ENCODE measurements at regions not wholly inside any gene's neighbourhood (a gene's known extent, or its start where the extent isn't known, plus 50 kb on each side); places are given as distances from the start of the nearest gene placed in this dataset.

- H3K9me3 Mint-ChIP-seq = no peaks in the 10 kb centered on the region
- POLR2A ChIA-PET = no interaction called here
- peaks cover 18% of the 10 kb centered on the region for H3K4me1 Mint-ChIP-seq
- peaks cover 1% of the 10 kb centered on the region for H3K27me3 Mint-ChIP-seq
- no peak for DNase-seq
- no peak for TF ChIP-seq CTCF (IDR thresholded peaks at IDR 0.05)
- H3K4me3 Mint-ChIP-seq = no peak overlapping the region
- CTCF ChIA-PET = no interaction called here
- no peak overlapping the region for H3K27ac Mint-ChIP-seq
- no peaks in the 10 kb centered on the region for H3K36me3 Mint-ChIP-seq (ENCODE audit: low read depth)
- intact Hi-C loops (cut with micrococcal nuclease) = no loop called here
- no peak for ATAC-seq (ENCODE audit: low read depth)
Observed at GRCh38 chrX:39414290-39414854, 613.1 kb downstream of the MID1IP1 start.

GRCh38 chrX:39416547-39417260, 615.4 kb downstream of the MID1IP1 start:
- H3K4me1 Mint-ChIP-seq = peaks cover 18% of the 10 kb centered on the region
- H3K4me3 Mint-ChIP-seq = peak overlapping the region; percentile 72
- TF ChIP-seq CTCF (IDR thresholded peaks at IDR 0.05) = no peak
- ATAC-seq (ENCODE audit: low read depth) = peak; percentile 50
- ChIA-PET POLR2A (no interaction called here), CTCF (no interaction called here)
- H3K27ac Mint-ChIP-seq = no peak overlapping the region
- H3K36me3 Mint-ChIP-seq (ENCODE audit: low read depth) = no peaks in the 10 kb centered on the region
- peaks cover 1% of the 10 kb centered on the region for H3K27me3 Mint-ChIP-seq
- intact Hi-C loops (cut with micrococcal nuclease) = no loop called here
- H3K9me3 Mint-ChIP-seq = no peaks in the 10 kb centered on the region
- DNase-seq = no peak

GRCh38 chrX:39418254-39418704, 617.0 kb downstream of the MID1IP1 start:
- H3K27me3 Mint-ChIP-seq = peaks cover 1% of the 10 kb centered on the region

GRCh38 chrX:39418731-39419638, 617.7 kb downstream of the MID1IP1 start:
- ChIA-PET POLR2A (no interaction called here), CTCF (no interaction called here)
- no peak overlapping the region for H3K27ac Mint-ChIP-seq
- H3K27me3 Mint-ChIP-seq = peaks cover 1% of the 10 kb centered on the region
- intact Hi-C loops (cut with micrococcal nuclease) = no loop called here
- TF ChIP-seq CTCF (IDR thresholded peaks at IDR 0.05) = no peak
- H3K4me3 Mint-ChIP-seq = no peak overlapping the region
- H3K36me3 Mint-ChIP-seq (ENCODE audit: low read depth) = no peaks in the 10 kb centered on the region
- DNase-seq (no peak), ATAC-seq (ENCODE audit: low read depth) (no peak)
- no peaks in the 10 kb centered on the region for H3K9me3 Mint-ChIP-seq
- peaks cover 18% of the 10 kb centered on the region for H3K4me1 Mint-ChIP-seq

More at GRCh38 chrX:39418254-39418704, 617.0 kb downstream of the MID1IP1 start:
- no peak for TF ChIP-seq CTCF (IDR thresholded peaks at IDR 0.05)
- Mint-ChIP-seq H3K36me3 (ENCODE audit: low read depth) (no peaks in the 10 kb centered on the region), H3K27ac (no peak overlapping the region), H3K4me3 (no peak overlapping the region), H3K4me1 (peaks cover 18% of the 10 kb centered on the region), H3K9me3 (no peaks in the 10 kb centered on the region)
- CTCF ChIA-PET = no interaction called here
- intact Hi-C loops (cut with micrococcal nuclease) = no loop called here
- POLR2A ChIA-PET = no interaction called here
- DNase-seq (no peak), ATAC-seq (ENCODE audit: low read depth) (no peak)

- no peak for ATAC-seq (ENCODE audit: low read depth)
- Mint-ChIP-seq H3K27ac (no peak overlapping the region), H3K9me3 (no peaks in the 10 kb centered on the region), H3K4me3 (no peak overlapping the region), H3K4me1 (peaks cover 18% of the 10 kb centered on the region), H3K36me3 (ENCODE audit: low read depth) (no peaks in the 10 kb centered on the region), H3K27me3 (peaks cover 1% of the 10 kb centered on the region)
- CTCF ChIA-PET = no interaction called here
- POLR2A ChIA-PET = no interaction called here
- no peak for DNase-seq
- TF ChIP-seq CTCF (IDR thresholded peaks at IDR 0.05) = no peak
- intact Hi-C loops (cut with micrococcal nuclease) = no loop called here
Observed at GRCh38 chrX:39421006-39421405, 619.7 kb downstream of the MID1IP1 start.
